Erythroblast (primary cell): ENCODE measurements at regions not wholly inside any gene's neighbourhood (a gene's known extent, or its start where the extent isn't known, plus 50 kb on each side); places are given as distances from the start of the nearest gene placed in this dataset.

Source experiments
- GATA1 ChIP-seq: IDR thresholded peaks from 2 replicates; pipeline ENCODE4 v1.6.1; 2011; ENCODE audit warnings: low read depth, mild to moderate bottlenecking, control low read depth, low read length, moderate library complexity
- POLR2A ChIP-seq: IDR thresholded peaks from 2 replicates; pipeline ENCODE4 v1.6.1; 2011; ENCODE audit warnings: mild to moderate bottlenecking, low read length

GRCh38 chr10:114735946-114736345 lies 77.9 kb upstream of the ABLIM1 start:
- TF ChIP-seq POLR2A = no peak
- no peak for TF ChIP-seq GATA1
